Activated CD8-positive, alpha-beta T cell treated with anti-CD3 and anti-CD28 coated beads for 36 hours (primary cell): ENCODE measurements at regions not wholly inside any gene's neighbourhood (a gene's known extent, or its start where the extent isn't known, plus 50 kb on each side); places are given as distances from the start of the nearest gene placed in this dataset.

ENCODE experiments used
- ATAC-seq: fragments of 200-7000 bp; cut with Tn5 transposase; one replicate; pipeline ENCODE4 v1.10.0; 2021; ENCODE audit warnings: mild to moderate bottlenecking, moderate library complexity
- CTCF ChIA-PET: fragments of 350-600 bp; sonication (Branson Sonifier 250); formaldehyde crosslinking; loops from one replicate; lab custom pipeline; 2021; ENCODE audit warnings: antibody characterized with exemption; lab: Charles Lee
- POLR2A ChIA-PET: fragments of 350-600 bp; sonication (Branson Sonifier 250); formaldehyde crosslinking; loops from one replicate; lab custom pipeline; 2021; ENCODE audit warnings: antibody characterized with exemption; lab: Charles Lee
- DNase-seq: peaks from one replicate; pipeline ENCODE4 v3.0.0-alpha.2; 2020
- H3K27ac Mint-ChIP-seq: one replicate; pipeline ENCODE4 v1.8.0; 2021; ENCODE audit warnings: mild to moderate bottlenecking, mixed read lengths
- H3K27me3 Mint-ChIP-seq: one replicate; pipeline ENCODE4 v1.8.0; 2021; ENCODE audit warnings: mixed read lengths
- H3K36me3 Mint-ChIP-seq: one replicate; pipeline ENCODE4 v1.8.0; 2021; ENCODE audit warnings: low read depth, mixed read lengths
- H3K4me1 Mint-ChIP-seq: one replicate; pipeline ENCODE4 v1.8.0; 2021; ENCODE audit warnings: low read depth, mixed read lengths
- H3K4me3 Mint-ChIP-seq: one replicate; pipeline ENCODE4 v1.8.0; 2021; ENCODE audit warnings: mild to moderate bottlenecking, moderate library complexity, mixed read lengths
- H3K9me3 Mint-ChIP-seq: one replicate; pipeline ENCODE4 v1.8.0; 2021; ENCODE audit warnings: mixed read lengths
- CTCF ChIP-seq: fragments of 200-600 bp; IDR thresholded peaks from one replicate; pipeline ENCODE4 v1.8.0; 2022; ENCODE audit warnings: antibody characterized with exemption, mild to moderate bottlenecking
- intact Hi-C: fragments of 100-400 bp; cut with micrococcal nuclease; formaldehyde crosslinking; loops from one replicate; pipeline ENCODE4 v1.10.0; 2022

- TF ChIP-seq CTCF = no peak
- Mint-ChIP-seq H3K27me3 (no peaks in the 10 kb centered on the region), H3K27ac (no peak overlapping the region), H3K36me3 (no peaks in the 10 kb centered on the region), H3K9me3 (peaks cover 11% of the 10 kb centered on the region), H3K4me1 (no peaks in the 10 kb centered on the region), H3K4me3 (no peak overlapping the region)
- CTCF ChIA-PET = no interaction called here
- intact Hi-C loops = no loop called here
- DNase-seq = no peak
- ATAC-seq = no peak
- POLR2A ChIA-PET = no interaction called here
These were observed 1195.7 kb downstream of the AMY1C start for GRCh38 chr1:104945406-104945805.

- Mint-ChIP-seq H3K27me3 (no peaks in the 10 kb centered on the region), H3K4me1 (no peaks in the 10 kb centered on the region), H3K4me3 (no peak overlapping the region), H3K36me3 (no peaks in the 10 kb centered on the region), H3K27ac (no peak overlapping the region), H3K9me3 (peaks cover 15% of the 10 kb centered on the region)
- ATAC-seq (no peak), DNase-seq (no peak)
- ChIA-PET CTCF (no interaction called here), POLR2A (no interaction called here)
- TF ChIP-seq CTCF = no peak
- intact Hi-C loops = no loop called here
These were observed 1197.0 kb downstream of the AMY1C start for GRCh38 chr1:104946558-104947210.

- DNase-seq (no peak), ATAC-seq (no peak)
- POLR2A ChIA-PET = no interaction called here
- intact Hi-C loops = no loop called here
- H3K36me3 Mint-ChIP-seq = no peaks in the 10 kb centered on the region
- H3K9me3 Mint-ChIP-seq = peaks cover 7% of the 10 kb centered on the region
- no peak overlapping the region for H3K4me3 Mint-ChIP-seq
- no peaks in the 10 kb centered on the region for H3K27me3 Mint-ChIP-seq
- CTCF ChIA-PET = no interaction called here
- no peak for TF ChIP-seq CTCF
- H3K4me1 Mint-ChIP-seq = no peaks in the 10 kb centered on the region
- H3K27ac Mint-ChIP-seq = no peak overlapping the region
These were observed 1203.9 kb downstream of the AMY1C start for GRCh38 chr1:104953555-104953954.

- no peaks in the 10 kb centered on the region for H3K27me3 Mint-ChIP-seq
- ATAC-seq (no peak), DNase-seq (no peak)
- H3K9me3 Mint-ChIP-seq = peaks cover 18% of the 10 kb centered on the region
- H3K4me3 Mint-ChIP-seq = no peak overlapping the region
- no peaks in the 10 kb centered on the region for H3K4me1 Mint-ChIP-seq
- no peak for TF ChIP-seq CTCF
- CTCF ChIA-PET = no interaction called here
- intact Hi-C loops = no loop called here
- no peak overlapping the region for H3K27ac Mint-ChIP-seq
- H3K36me3 Mint-ChIP-seq = no peaks in the 10 kb centered on the region
- POLR2A ChIA-PET = no interaction called here
These were observed 1223.8 kb downstream of the AMY1C start for GRCh38 chr1:104973516-104973915.

- DNase-seq (no peak), ATAC-seq (no peak)
- intact Hi-C loops = no loop called here
- Mint-ChIP-seq H3K9me3 (peaks cover 11% of the 10 kb centered on the region), H3K27me3 (no peaks in the 10 kb centered on the region), H3K36me3 (no peaks in the 10 kb centered on the region), H3K4me3 (no peak overlapping the region), H3K4me1 (no peaks in the 10 kb centered on the region), H3K27ac (no peak overlapping the region)
- POLR2A ChIA-PET = no interaction called here
- TF ChIP-seq CTCF = no peak
- CTCF ChIA-PET = no interaction called here
These were observed 1230.0 kb downstream of the AMY1C start for GRCh38 chr1:104979651-104980050.
